Activated T-cell treated with anti-CD3 and anti-CD28 coated beads for 4 hours (primary cell): ENCODE measurements at regions not wholly inside any gene's neighbourhood (a gene's known extent, or its start where the extent isn't known, plus 50 kb on each side); places are given as distances from the start of the nearest gene placed in this dataset.
A peak's percentile ranks its signal among the peaks of the same experiment; 100 is the strongest.
"Not testable (repeated sequence)": the region's sequence is repeated elsewhere in the genome, so short reads cannot be mapped to it uniquely, and the experiment has no call there.

Experiments
- DNase-seq: peaks from one replicate; pipeline ENCODE4 v3.0.0-alpha.2; 2020

GRCh38 chr6:147651-148050 is 144.6 kb upstream of the DUSP22 start:
- DNase-seq: not testable (repeated sequence)

- peak; percentile 54 for DNase-seq
Measured at GRCh38 chr6:148051-148984, 144.0 kb upstream of the DUSP22 start.

- DNase-seq: not testable (repeated sequence)
Measured at GRCh38 chr6:150147-150546, 142.1 kb upstream of the DUSP22 start.

GRCh38 chr6:152436-152835 is 139.9 kb upstream of the DUSP22 start:
- DNase-seq: not testable (repeated sequence)

- DNase-seq: not testable (repeated sequence)
Measured at GRCh38 chr6:153026-153425, 139.3 kb upstream of the DUSP22 start.

GRCh38 chr6:153867-154266 is 138.4 kb upstream of the DUSP22 start:
- DNase-seq: not testable (repeated sequence)

GRCh38 chr6:154321-155092 is 137.8 kb upstream of the DUSP22 start:
- DNase-seq: not testable (repeated sequence)

- DNase-seq: no peak
Measured at GRCh38 chr6:156010-156409, 136.3 kb upstream of the DUSP22 start.

GRCh38 chr6:156441-157140 is 135.7 kb upstream of the DUSP22 start:
- DNase-seq: not testable (repeated sequence)

GRCh38 chr6:157176-157575 is 135.1 kb upstream of the DUSP22 start:
- DNase-seq: not testable (repeated sequence)

- DNase-seq: not testable (repeated sequence)
Measured at GRCh38 chr6:161657-162056, 130.6 kb upstream of the DUSP22 start.

GRCh38 chr6:164720-165119 is 127.6 kb upstream of the DUSP22 start:
- no peak for DNase-seq

- no peak for DNase-seq
Measured at GRCh38 chr6:165263-165662, 127.0 kb upstream of the DUSP22 start.

GRCh38 chr6:165906-166305 is 126.4 kb upstream of the DUSP22 start:
- no peak for DNase-seq

GRCh38 chr6:168865-169455 is 123.3 kb upstream of the DUSP22 start:
- no peak for DNase-seq

- no peak for DNase-seq
Measured at GRCh38 chr6:174036-174435, 118.3 kb upstream of the DUSP22 start.

- no peak for DNase-seq
Measured at GRCh38 chr6:175680-176079, 116.6 kb upstream of the DUSP22 start.

GRCh38 chr6:176766-177165 is 115.5 kb upstream of the DUSP22 start:
- no peak for DNase-seq

- no peak for DNase-seq
Measured at GRCh38 chr6:178119-178518, 114.2 kb upstream of the DUSP22 start.

- DNase-seq: not testable (repeated sequence)
Measured at GRCh38 chr6:178929-179328, 113.4 kb upstream of the DUSP22 start.

GRCh38 chr6:179340-179950 is 112.8 kb upstream of the DUSP22 start:
- no peak for DNase-seq

GRCh38 chr6:180091-180694 is 112.1 kb upstream of the DUSP22 start:
- not testable (repeated sequence) for DNase-seq
